Upper lobe of left lung (tissue), 4 donors: ENCODE measurements at regions not wholly inside any gene's neighbourhood (a gene's known extent, or its start where the extent isn't known, plus 50 kb on each side); places are given as distances from the start of the nearest gene placed in this dataset.

ENCODE experiments used
- CTCF ChIP-seq, 6 experiments: fragments of 450-650 bp in 4 of 6; fragments of 200-600 bp in 2 of 6; sonication (generic) in 2 of 6; IDR thresholded peaks; one replicate each; pipeline ENCODE4 v1.5.1; 2016 to 2019; ENCODE audit warnings: antibody characterized with exemption in 6 of 6
- EP300 ChIP-seq, 4 donors: sonication (generic); formaldehyde crosslinking; IDR thresholded peaks; one replicate each; pipeline ENCODE4 v1.5.1; 2017; ENCODE audit warnings: antibody characterized with exemption in 4 of 4, control low read depth in 2 of 4
- POLR2A ChIP-seq, 4 donors: fragments of 450-650 bp; IDR thresholded peaks; one replicate each; pipeline ENCODE4 v1.5.1; 2016 to 2017; ENCODE audit warnings: antibody characterized with exemption in 4 of 4, mild to moderate bottlenecking in 2 of 4
- POLR2AphosphoS5 ChIP-seq, 2 donors: sonication (generic); formaldehyde crosslinking; IDR thresholded peaks; one replicate each; pipeline ENCODE4 v1.5.1; 2017; ENCODE audit warnings: antibody characterized with exemption in 2 of 2

GRCh38 chr15:35743321-35743720, 197.4 kb upstream of the DPH6 start:
- TF ChIP-seq CTCF (IDR thresholded peaks at IDR 0.05) (no peak), POLR2AphosphoS5 (IDR thresholded peaks at IDR 0.05) (no peak), POLR2A (IDR thresholded peaks at IDR 0.05) (no peak), EP300 (IDR thresholded peaks at IDR 0.05) (no peak)
